WTC11 (cell line): ENCODE measurements at regions not wholly inside any gene's neighbourhood (a gene's known extent, or its start where the extent isn't known, plus 50 kb on each side); places are given as distances from the start of the nearest gene placed in this dataset.

ENCODE experiments used
- ATAC-seq: fragments of 200-7000 bp; cut with Tn5 transposase; 2 replicates; pipeline ENCODE4 v1.10.0; 2021; ENCODE audit warnings: mild to moderate bottlenecking, moderate library complexity
- CTCF ChIA-PET: fragments of 300-600 bp; sonication (Branson Sonifier 250); formaldehyde crosslinking; loops from one replicate; lab custom pipeline; 2021; ENCODE audit warnings: antibody characterized with exemption; lab: Charles Lee
- POLR2A ChIA-PET: fragments of 350-600 bp; sonication (Branson Sonifier 250); formaldehyde crosslinking; loops from one replicate; lab custom pipeline; 2021; ENCODE audit warnings: antibody characterized with exemption; lab: Charles Lee
- DNase-seq: peaks from one replicate; pipeline ENCODE4 v3.0.0; 2021; ENCODE audit warnings: low spot score
- H3K27ac Mint-ChIP-seq: 2 replicates; pipeline ENCODE4 v1.8.0; 2021; ENCODE audit warnings: mixed read lengths
- H3K27me3 Mint-ChIP-seq: 2 replicates; pipeline ENCODE4 v1.8.0; 2021; ENCODE audit warnings: low read depth, mild to moderate bottlenecking, moderate library complexity, mixed read lengths
- H3K36me3 Mint-ChIP-seq: 2 replicates; pipeline ENCODE4 v1.8.0; 2021; ENCODE audit warnings: mixed read lengths
- H3K4me1 Mint-ChIP-seq: 2 replicates; pipeline ENCODE4 v1.8.0; 2022; ENCODE audit warnings: mixed read lengths
- H3K4me3 Mint-ChIP-seq: 2 replicates; pipeline ENCODE4 v1.8.0; 2021; ENCODE audit warnings: mild to moderate bottlenecking, moderate library complexity, mixed read lengths
- H3K9me3 Mint-ChIP-seq: 2 replicates; pipeline ENCODE4 v1.8.0; 2021; ENCODE audit warnings: mixed read lengths
- CREM ChIP-seq: sonication (generic); formaldehyde crosslinking; IDR thresholded peaks from 2 replicates; pipeline ENCODE4 v1.8.1; 2022; ENCODE audit warnings: mild to moderate bottlenecking, missing genetic modification reagents, moderate library complexity
- CTCF ChIP-seq: fragments of 200-600 bp; IDR thresholded peaks from 2 replicates; pipeline ENCODE4 v1.8.0; 2022; ENCODE audit warnings: antibody characterized with exemption
- ELF4 ChIP-seq: sonication (generic); formaldehyde crosslinking; IDR thresholded peaks from 2 replicates; pipeline ENCODE4 v1.8.1; 2022; ENCODE audit warnings: low read depth, mild to moderate bottlenecking, moderate library complexity, missing genetic modification reagents
- EMX1 ChIP-seq: fragments of 250-450 bp; sonication (Bioruptor Pico); IDR thresholded peaks from 2 replicates; pipeline ENCODE4 v1.8.0; 2021; ENCODE audit warnings: mild to moderate bottlenecking
- ETV6 ChIP-seq: sonication (generic); formaldehyde crosslinking; IDR thresholded peaks from 2 replicates; pipeline ENCODE4 v1.8.1; 2022; ENCODE audit warnings: mild to moderate bottlenecking, missing genetic modification reagents
- GRHL2 ChIP-seq: fragments of 250-450 bp; sonication (Bioruptor Pico); IDR thresholded peaks from 2 replicates; pipeline ENCODE4 v1.8.0; 2022; ENCODE audit warnings: mild to moderate bottlenecking, moderate library complexity; ENCODE audit not compliant: insufficient replicate concordance, severe bottlenecking
- HMGA2 ChIP-seq: fragments of 250-450 bp; sonication (Bioruptor Pico); IDR thresholded peaks from 2 replicates; pipeline ENCODE4 v1.4.0; 2021; ENCODE audit warnings: mild to moderate bottlenecking, moderate library complexity
- MAX ChIP-seq: sonication (generic); formaldehyde crosslinking; IDR thresholded peaks from 2 replicates; pipeline ENCODE4 v1.8.0; 2022; ENCODE audit warnings: mild to moderate bottlenecking, missing genetic modification reagents
- MLX ChIP-seq: sonication (generic); formaldehyde crosslinking; IDR thresholded peaks from 2 replicates; pipeline ENCODE4 v1.8.1; 2023; ENCODE audit warnings: mild to moderate bottlenecking, missing genetic modification reagents, moderate library complexity
- SMAD4 ChIP-seq: sonication (generic); formaldehyde crosslinking; IDR thresholded peaks from 2 replicates; pipeline ENCODE4 v1.8.0; 2022; ENCODE audit warnings: mild to moderate bottlenecking, missing genetic modification reagents
- ZNF263 ChIP-seq: sonication (generic); formaldehyde crosslinking; IDR thresholded peaks from 2 replicates; pipeline ENCODE4 v1.8.1; 2022; ENCODE audit warnings: low read depth, mild to moderate bottlenecking, moderate library complexity, missing genetic modification reagents
- ZNF396 ChIP-seq: fragments of 250-450 bp; sonication (Bioruptor Pico); IDR thresholded peaks from 2 replicates; pipeline ENCODE4 v1.8.0; 2021; ENCODE audit warnings: mild to moderate bottlenecking, moderate library complexity, borderline replicate concordance
- ZNF425 ChIP-seq: fragments of 250-450 bp; sonication (Bioruptor Pico); conservative IDR thresholded peaks from 2 replicates; pipeline ENCODE4 v1.9.0; 2021; ENCODE audit warnings: mild to moderate bottlenecking
- ZNF512 ChIP-seq: sonication (generic); formaldehyde crosslinking; IDR thresholded peaks from 2 replicates; pipeline ENCODE4 v1.8.1; 2022; ENCODE audit warnings: missing genetic modification reagents, borderline replicate concordance
- ZNF671 ChIP-seq: fragments of 250-450 bp; sonication (Bioruptor Pico); IDR thresholded peaks from 2 replicates; pipeline ENCODE4 v1.8.0; 2021; ENCODE audit warnings: mild to moderate bottlenecking
- TF ChIP-seq, protein P1 (sequence below): sonication (generic); formaldehyde crosslinking; IDR thresholded peaks from 2 replicates; pipeline ENCODE4 v1.8.1; 2023; ENCODE audit warnings: mild to moderate bottlenecking, missing genetic modification reagents
- TF ChIP-seq, protein P2 (sequence below): fragments of 250-450 bp; sonication (Bioruptor Pico); IDR thresholded peaks from 2 replicates; pipeline ENCODE4 v1.8.0; 2021; ENCODE audit warnings: mild to moderate bottlenecking

DNA sequence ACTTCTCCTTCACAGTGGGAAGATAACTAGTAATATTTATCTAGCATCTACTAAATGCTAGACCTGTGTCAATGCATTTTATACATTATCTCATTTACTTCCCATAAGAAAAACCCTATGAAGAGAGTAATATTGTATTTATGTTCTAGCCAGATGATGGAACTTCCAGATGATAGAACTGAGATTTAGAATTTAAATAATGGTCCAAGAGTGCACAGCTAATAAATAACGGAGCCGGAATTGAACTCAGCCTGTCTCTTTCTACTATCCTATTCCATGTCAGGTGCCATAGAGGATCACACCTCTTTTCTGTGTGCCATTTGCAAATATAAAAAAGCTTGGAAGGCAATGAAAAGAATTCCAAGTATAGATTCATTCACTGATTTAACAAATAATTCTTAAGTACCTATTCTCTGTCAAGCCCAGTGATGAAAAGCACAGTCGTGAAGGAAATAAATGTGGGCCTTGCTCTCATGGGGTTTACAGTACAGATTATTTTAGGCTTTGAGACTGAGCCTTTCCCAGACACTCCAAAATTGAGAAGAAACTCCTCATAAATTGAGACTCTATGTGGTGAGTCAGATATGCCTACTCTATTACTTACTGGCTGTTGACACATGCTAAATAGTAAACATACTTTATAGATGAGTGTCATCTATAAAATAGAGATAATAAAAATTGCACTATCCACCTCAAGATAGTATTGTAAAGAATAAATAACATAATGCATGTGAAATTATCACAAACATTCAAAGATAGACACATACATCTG is 378.0 kb upstream of the PRMT6 start:
- no peak overlapping the region for H3K27ac Mint-ChIP-seq

DNA sequence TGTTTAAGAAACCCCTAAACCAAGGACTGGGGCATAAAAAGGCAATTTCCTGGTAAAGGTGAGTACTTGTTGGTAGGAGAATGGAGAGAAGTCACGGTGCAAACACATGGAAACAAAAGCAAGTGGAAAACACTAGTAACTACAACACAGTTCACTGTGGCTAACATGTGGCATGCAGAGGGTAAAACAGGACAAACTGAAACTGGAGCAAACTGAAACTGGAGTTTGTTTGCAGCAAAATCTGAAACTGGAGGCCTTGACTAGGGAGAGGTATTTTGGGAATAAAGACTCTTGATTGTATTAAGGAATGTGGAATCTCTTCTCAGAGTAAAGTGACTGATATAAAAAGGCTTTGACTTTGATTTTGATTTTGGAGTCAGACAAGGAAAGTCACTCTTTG is 376.3 kb upstream of the PRMT6 start:
- no peak overlapping the region for H3K27ac Mint-ChIP-seq
- ATAC-seq (no peak), DNase-seq (no peak)
- ChIA-PET POLR2A (no interaction called here), CTCF (no interaction called here)
- peaks cover 7% of the 10 kb centered on the region; the same call in 1 of the 2 replicates for H3K9me3 Mint-ChIP-seq
- no peak overlapping the region for H3K4me3 Mint-ChIP-seq
- H3K4me1 Mint-ChIP-seq = peaks cover 21% of the 10 kb centered on the region
- H3K36me3 Mint-ChIP-seq = no peaks in the 10 kb centered on the region
- no peaks in the 10 kb centered on the region for H3K27me3 Mint-ChIP-seq
- TF ChIP-seq ZNF396 (CRISPR knock-in tag) (no peak), ZNF263 (CRISPR knock-in tag) (no peak), CREM (CRISPR knock-in tag) (no peak), EMX1 (CRISPR knock-in tag) (no peak), ZNF512 (CRISPR knock-in tag) (no peak), CTCF (no peak)
- TF ChIP-seq, protein P1, sequence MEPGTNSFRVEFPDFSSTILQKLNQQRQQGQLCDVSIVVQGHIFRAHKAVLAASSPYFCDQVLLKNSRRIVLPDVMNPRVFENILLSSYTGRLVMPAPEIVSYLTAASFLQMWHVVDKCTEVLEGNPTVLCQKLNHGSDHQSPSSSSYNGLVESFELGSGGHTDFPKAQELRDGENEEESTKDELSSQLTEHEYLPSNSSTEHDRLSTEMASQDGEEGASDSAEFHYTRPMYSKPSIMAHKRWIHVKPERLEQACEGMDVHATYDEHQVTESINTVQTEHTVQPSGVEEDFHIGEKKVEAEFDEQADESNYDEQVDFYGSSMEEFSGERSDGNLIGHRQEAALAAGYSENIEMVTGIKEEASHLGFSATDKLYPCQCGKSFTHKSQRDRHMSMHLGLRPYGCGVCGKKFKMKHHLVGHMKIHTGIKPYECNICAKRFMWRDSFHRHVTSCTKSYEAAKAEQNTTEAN = no peak
- TF ChIP-seq, protein P2, sequence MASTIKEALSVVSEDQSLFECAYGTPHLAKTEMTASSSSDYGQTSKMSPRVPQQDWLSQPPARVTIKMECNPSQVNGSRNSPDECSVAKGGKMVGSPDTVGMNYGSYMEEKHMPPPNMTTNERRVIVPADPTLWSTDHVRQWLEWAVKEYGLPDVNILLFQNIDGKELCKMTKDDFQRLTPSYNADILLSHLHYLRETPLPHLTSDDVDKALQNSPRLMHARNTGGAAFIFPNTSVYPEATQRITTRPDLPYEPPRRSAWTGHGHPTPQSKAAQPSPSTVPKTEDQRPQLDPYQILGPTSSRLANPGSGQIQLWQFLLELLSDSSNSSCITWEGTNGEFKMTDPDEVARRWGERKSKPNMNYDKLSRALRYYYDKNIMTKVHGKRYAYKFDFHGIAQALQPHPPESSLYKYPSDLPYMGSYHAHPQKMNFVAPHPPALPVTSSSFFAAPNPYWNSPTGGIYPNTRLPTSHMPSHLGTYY (CRISPR knock-in tag) = no peak

More for the DNA sequence above, 378.0 kb upstream of the PRMT6 start:
- ChIA-PET POLR2A (no interaction called here), CTCF (no interaction called here)
- Mint-ChIP-seq H3K9me3 (no peaks in the 10 kb centered on the region), H3K36me3 (no peaks in the 10 kb centered on the region), H3K4me3 (no peak overlapping the region), H3K27me3 (no peaks in the 10 kb centered on the region), H3K4me1 (peaks cover 21% of the 10 kb centered on the region)
- DNase-seq (no peak), ATAC-seq (no peak)
- TF ChIP-seq MAX (CRISPR knock-in tag) = no peak
- TF ChIP-seq ELF4 = no peak
- TF ChIP-seq SMAD4 (CRISPR knock-in tag) = no peak
- no peak for TF ChIP-seq ZNF671 (CRISPR knock-in tag)
- TF ChIP-seq HMGA2 (CRISPR knock-in tag) = no peak
- no peak for TF ChIP-seq ETV6 (CRISPR knock-in tag)
- no peak for TF ChIP-seq GRHL2 (CRISPR knock-in tag)
- TF ChIP-seq, protein P2 (CRISPR knock-in tag) = no peak
- TF ChIP-seq MLX (CRISPR knock-in tag) = no peak
- TF ChIP-seq ZNF425 (CRISPR knock-in tag) = no peak
- TF ChIP-seq ZNF512 (CRISPR knock-in tag) = no peak
